Keratinocyte (primary cell): ENCODE measurements at regions not wholly inside any gene's neighbourhood (a gene's known extent, or its start where the extent isn't known, plus 50 kb on each side); places are given as distances from the start of the nearest gene placed in this dataset.

ENCODE experiments used
- DNase-seq: peaks from one replicate; pipeline ENCODE4 v3.0.0-alpha.2; 2011; ENCODE audit warnings: low read depth, missing footprints, low spot score
- FAIRE-seq: peaks from 2 replicates; lab custom pipeline; 2011; peaks lifted over from hg19 to GRCh38; lab: Jason Lieb, UNC
- H2AFZ ChIP-seq: 2 replicates; pipeline ENCODE4 v1.6.0; 2012; ENCODE audit warnings: low read length, control low read depth, inconsistent platforms; ENCODE audit not compliant: control insufficient read depth
- H3K27ac ChIP-seq: 2 replicates; pipeline ENCODE4 v1.5.1; 2011; ENCODE audit warnings: low read length; ENCODE audit not compliant: control insufficient read depth, insufficient read depth
- H3K27me3 ChIP-seq: 3 replicates; pipeline ENCODE4 v1.6.0; 2011; ENCODE audit warnings: low read length; ENCODE audit not compliant: control insufficient read depth, insufficient read depth; ENCODE audit errors: extremely low read depth
- H3K36me3 ChIP-seq, 2 experiments: 2 replicates in 1 of 2; 3 replicates in 1 of 2; pipeline ENCODE4 v1.5.1; 2011; ENCODE audit warnings: low read length in 2 of 2, mild to moderate bottlenecking in 1 of 2; ENCODE audit not compliant: control insufficient read depth in 2 of 2, insufficient read depth in 2 of 2; ENCODE audit errors: extremely low read depth in 1 of 2
- H3K4me1 ChIP-seq: 3 replicates; pipeline ENCODE4 v1.5.1; 2011; ENCODE audit warnings: low read length; ENCODE audit not compliant: control insufficient read depth, insufficient read depth; ENCODE audit errors: extremely low read depth
- H3K4me2 ChIP-seq: 3 replicates; pipeline ENCODE4 v1.6.0; 2011; ENCODE audit warnings: low read depth, low read length; ENCODE audit not compliant: control insufficient read depth, insufficient read depth; ENCODE audit errors: extremely low read depth
- H3K4me3 ChIP-seq, 3 experiments: fragments of 200-600 bp in 1 of 3; sonication (generic) in 1 of 3; 2 replicates in 2 of 3; 3 replicates in 1 of 3; pipeline ENCODE4 v1.5.1; 2011 to 2016; ENCODE audit warnings: low read length in 3 of 3, mild to moderate bottlenecking in 3 of 3, control low read depth in 2 of 3, inconsistent platforms in 1 of 3, low read depth in 1 of 3, mixed read lengths in 1 of 3, mixed run types in 1 of 3, moderate library complexity in 1 of 3; ENCODE audit not compliant: control insufficient read depth in 2 of 3, insufficient read depth in 2 of 3; ENCODE audit errors: extremely low read depth in 1 of 3
- H3K79me2 ChIP-seq: 2 replicates; pipeline ENCODE4 v1.6.0; 2012; ENCODE audit warnings: low read length; ENCODE audit not compliant: control insufficient read depth, insufficient read depth
- H3K9ac ChIP-seq: 3 replicates; pipeline ENCODE4 v1.6.0; 2011; ENCODE audit warnings: low read length; ENCODE audit not compliant: control insufficient read depth, insufficient read depth; ENCODE audit errors: extremely low read depth
- H3K9me1 ChIP-seq: 3 replicates; pipeline ENCODE4 v1.6.0; 2011; ENCODE audit warnings: low read length; ENCODE audit not compliant: control insufficient read depth, insufficient read depth; ENCODE audit errors: extremely low read depth
- H3K9me3 ChIP-seq: 2 replicates; pipeline ENCODE4 v1.5.1; 2012; ENCODE audit warnings: low read depth, low read length; ENCODE audit not compliant: control insufficient read depth
- H4K20me1 ChIP-seq: 3 replicates; pipeline ENCODE4 v1.6.0; 2011; ENCODE audit warnings: low read length; ENCODE audit not compliant: control insufficient read depth, insufficient read depth; ENCODE audit errors: extremely low read depth
- EZH2 ChIP-seq: IDR thresholded peaks from one replicate; pipeline ENCODE4 v1.6.1; 2012; ENCODE audit warnings: inconsistent platforms, mild to moderate bottlenecking, low read length, moderate library complexity
- dilution Hi-C: fragments of 300-500 bp; cut with MboI; formaldehyde crosslinking; loops from one replicate; pipeline ENCODE4 v1.7.0; 2020; ENCODE audit warnings: low sequenced_read_pairs; ENCODE audit not compliant: extremely low pct_ligation_motif_present
- TF ChIP-seq, protein P1 (sequence below), 3 experiments: IDR thresholded peaks in 1 of 3; conservative IDR thresholded peaks in 1 of 3; optimal IDR thresholded peaks in 1 of 3; 2 replicates in 2 of 3; 3 replicates in 1 of 3; pipeline versions ENCODE3 to v1.5.1; 2011; ENCODE audit warnings: low read length in 3 of 3, mild to moderate bottlenecking in 3 of 3, moderate library complexity in 2 of 3, control low read depth in 1 of 3, inconsistent platforms in 1 of 3; ENCODE audit not compliant: insufficient read depth in 2 of 3; ENCODE audit errors: extremely low read depth in 1 of 3

DNA sequence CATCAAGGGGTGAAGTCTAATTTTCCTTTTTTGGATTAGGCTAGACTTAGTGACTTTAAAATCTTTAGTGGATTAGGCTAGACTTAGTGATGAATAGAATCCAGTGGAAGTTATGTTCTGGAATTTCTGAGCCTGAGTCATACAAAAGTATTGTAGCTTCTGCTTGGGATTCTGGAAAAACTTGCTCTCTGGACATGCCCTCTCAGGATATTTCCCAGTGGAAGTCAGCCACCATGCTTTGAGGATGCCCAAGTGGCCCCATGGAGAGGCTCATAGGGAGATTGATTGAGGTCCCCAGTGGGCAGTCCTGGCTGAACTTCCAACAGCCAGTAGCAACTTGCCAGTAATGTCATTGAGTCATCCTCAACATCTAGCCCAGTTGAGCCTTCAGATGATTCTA, 112.4 kb upstream of the PRLR start:
- Histone ChIP-seq H3K27me3 (no peaks in the 10 kb centered on the region), H3K79me2 (no peaks in the 10 kb centered on the region), H3K9ac (no peak overlapping the region), H4K20me1 (no peaks in the 10 kb centered on the region), H3K9me1 (no peaks in the 10 kb centered on the region), H3K27ac (no peak overlapping the region), H3K9me3 (no peaks in the 10 kb centered on the region), H2AFZ (no peak overlapping the region), H3K4me2 (no peak overlapping the region), H3K4me3 (no peak overlapping the region), H3K4me1 (no peaks in the 10 kb centered on the region), H3K36me3 (no peaks in the 10 kb centered on the region)
- FAIRE-seq: peak; percentile 52
- no peak for DNase-seq
- TF ChIP-seq, protein P1, sequence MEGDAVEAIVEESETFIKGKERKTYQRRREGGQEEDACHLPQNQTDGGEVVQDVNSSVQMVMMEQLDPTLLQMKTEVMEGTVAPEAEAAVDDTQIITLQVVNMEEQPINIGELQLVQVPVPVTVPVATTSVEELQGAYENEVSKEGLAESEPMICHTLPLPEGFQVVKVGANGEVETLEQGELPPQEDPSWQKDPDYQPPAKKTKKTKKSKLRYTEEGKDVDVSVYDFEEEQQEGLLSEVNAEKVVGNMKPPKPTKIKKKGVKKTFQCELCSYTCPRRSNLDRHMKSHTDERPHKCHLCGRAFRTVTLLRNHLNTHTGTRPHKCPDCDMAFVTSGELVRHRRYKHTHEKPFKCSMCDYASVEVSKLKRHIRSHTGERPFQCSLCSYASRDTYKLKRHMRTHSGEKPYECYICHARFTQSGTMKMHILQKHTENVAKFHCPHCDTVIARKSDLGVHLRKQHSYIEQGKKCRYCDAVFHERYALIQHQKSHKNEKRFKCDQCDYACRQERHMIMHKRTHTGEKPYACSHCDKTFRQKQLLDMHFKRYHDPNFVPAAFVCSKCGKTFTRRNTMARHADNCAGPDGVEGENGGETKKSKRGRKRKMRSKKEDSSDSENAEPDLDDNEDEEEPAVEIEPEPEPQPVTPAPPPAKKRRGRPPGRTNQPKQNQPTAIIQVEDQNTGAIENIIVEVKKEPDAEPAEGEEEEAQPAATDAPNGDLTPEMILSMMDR (optimal IDR thresholded peaks at IDR 0.05 in 1 of 3, IDR thresholded peaks at IDR 0.05 in 1 of 3, conservative IDR thresholded peaks at IDR 0.05 in 1 of 3; ENCODE audit: extremely low read depth in 1 of 3, insufficient read depth in 2 of 3, low read length in 3 of 3): no peak
- TF ChIP-seq EZH2: no peak
- dilution Hi-C loops: no loop called here

DNA sequence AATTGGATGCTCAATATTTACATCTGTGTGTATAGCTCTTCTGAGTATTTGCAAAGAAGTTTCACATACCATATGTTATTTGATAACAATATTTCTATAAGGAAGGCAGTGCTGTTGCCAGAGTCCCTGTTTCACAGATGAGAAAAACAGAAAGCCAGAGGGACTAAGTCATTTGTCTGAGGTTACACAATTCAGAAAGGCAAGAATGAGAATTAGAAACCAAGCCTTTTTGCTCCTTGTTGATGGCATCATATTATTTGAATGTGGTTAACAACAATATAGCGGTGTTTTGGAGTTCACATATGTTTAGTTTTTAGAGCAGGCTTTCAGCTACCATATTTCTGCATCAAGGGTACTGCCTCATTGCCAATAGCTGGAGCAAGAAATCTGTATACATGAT, 110.9 kb upstream of the PRLR start:
- Histone ChIP-seq H2AFZ (no peak overlapping the region), H3K9me1 (no peaks in the 10 kb centered on the region), H3K4me1 (no peaks in the 10 kb centered on the region), H3K27ac (no peak overlapping the region), H3K4me2 (no peak overlapping the region), H3K9ac (no peak overlapping the region), H3K79me2 (no peaks in the 10 kb centered on the region), H3K36me3 (no peaks in the 10 kb centered on the region), H4K20me1 (no peaks in the 10 kb centered on the region), H3K9me3 (no peaks in the 10 kb centered on the region), H3K4me3 (no peak overlapping the region), H3K27me3 (no peaks in the 10 kb centered on the region)
- TF ChIP-seq, protein P1 (optimal IDR thresholded peaks at IDR 0.05 in 1 of 3, IDR thresholded peaks at IDR 0.05 in 1 of 3, conservative IDR thresholded peaks at IDR 0.05 in 1 of 3; ENCODE audit: extremely low read depth in 1 of 3, insufficient read depth in 2 of 3, low read length in 3 of 3): no peak
- no peak for TF ChIP-seq EZH2
- DNase-seq (no peak), FAIRE-seq (no peak)
- dilution Hi-C loops: no loop called here
